CMK (cell line): ENCODE measurements at regions not wholly inside any gene's neighbourhood (a gene's known extent, or its start where the extent isn't known, plus 50 kb on each side); places are given as distances from the start of the nearest gene placed in this dataset.
"Not testable (repeated sequence)": the region's sequence is repeated elsewhere in the genome, so short reads cannot be mapped to it uniquely, and the experiment has no call there.

Experiments used
- DNase-seq: peaks from one replicate; pipeline ENCODE4 v3.0.0-alpha.2; 2010; ENCODE audit warnings: low read depth

DNA sequence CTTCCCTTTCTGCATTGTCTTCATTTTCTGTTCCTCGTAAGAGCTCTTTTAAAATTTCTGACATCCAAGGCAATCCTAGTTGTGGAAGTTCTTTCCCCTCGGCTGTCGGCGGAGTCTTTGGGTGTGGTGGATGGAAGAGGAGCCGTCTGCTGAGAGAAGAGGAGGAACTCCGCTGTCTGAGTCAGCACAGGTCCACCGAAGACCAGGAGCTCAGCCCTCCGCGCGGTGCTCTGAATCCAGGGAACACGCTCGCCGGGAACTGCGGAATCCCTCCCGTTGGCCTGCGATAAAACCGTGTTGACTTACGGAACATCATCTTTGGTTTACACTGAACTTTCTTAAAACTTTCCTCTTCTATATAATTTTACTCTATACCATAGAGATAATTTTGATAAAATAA lies 100.7 kb upstream of the IRX4 start:
- no peak for DNase-seq

DNA sequence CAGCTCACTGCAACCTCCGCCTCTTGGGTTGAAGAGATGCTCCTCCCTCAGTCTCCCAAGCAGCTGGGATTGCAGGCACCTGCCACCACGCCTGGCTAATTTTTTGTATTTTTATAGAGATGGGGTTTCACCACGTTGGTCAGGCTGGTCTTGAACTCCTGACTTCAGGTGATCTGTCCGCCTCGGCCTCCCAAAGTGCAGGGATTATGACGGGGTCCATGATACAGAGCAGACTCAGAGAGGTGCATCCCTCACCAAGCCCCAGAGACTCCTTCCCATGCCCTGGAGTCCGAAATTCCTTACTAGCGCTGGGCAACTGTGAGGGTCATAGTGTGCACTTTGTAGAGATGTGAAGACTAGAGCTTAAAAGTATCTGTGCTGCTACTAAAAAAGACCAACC lies 99.8 kb upstream of the IRX4 start:
- DNase-seq: not testable (repeated sequence)

GRCh38 chr5:1975898-1976765 lies 93.4 kb upstream of the IRX4 start:
- no peak for DNase-seq

DNA sequence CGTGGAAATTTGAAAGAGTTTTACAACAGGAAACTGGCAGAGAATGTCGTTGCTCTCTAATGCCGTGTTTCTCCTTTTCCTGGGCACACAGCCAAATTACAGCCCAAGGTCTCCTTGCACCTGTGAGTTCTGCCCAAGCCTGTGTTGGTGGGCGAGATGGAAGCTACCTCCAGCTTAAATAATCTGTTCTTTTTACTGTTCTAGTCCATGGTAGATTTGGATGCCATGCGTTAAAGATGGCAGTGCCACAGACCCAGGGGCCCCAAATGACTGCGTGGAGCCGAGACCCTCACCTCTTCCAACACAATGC lies 92.6 kb upstream of the IRX4 start:
- DNase-seq: no peak

GRCh38 chr5:1974501-1975405 lies 92.0 kb upstream of the IRX4 start:
- DNase-seq: no peak

- DNase-seq: no peak
These were observed 91.4 kb upstream of the IRX4 start for GRCh38 chr5:1974081-1974480.

GRCh38 chr5:1973391-1974013 lies 90.8 kb upstream of the IRX4 start:
- DNase-seq: no peak

DNA sequence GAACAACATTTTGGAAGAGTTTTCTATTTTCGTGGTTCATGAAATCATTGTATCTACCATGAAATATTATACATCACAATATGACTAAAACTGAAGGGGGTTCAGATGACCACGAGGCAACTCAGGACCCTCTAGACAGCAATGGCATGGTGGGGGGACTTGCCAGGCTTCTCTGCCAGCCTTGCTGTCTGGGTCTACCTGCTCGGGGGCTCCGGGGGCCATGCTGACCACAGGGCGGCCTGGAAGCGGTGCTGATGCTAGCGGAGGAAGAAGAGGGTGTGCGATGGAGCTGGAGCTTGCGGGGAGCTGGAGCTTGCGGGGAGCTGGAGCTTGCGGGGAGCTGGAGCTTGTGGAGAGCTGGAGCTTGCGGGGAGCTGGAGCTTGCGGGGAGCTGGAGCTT lies 89.2 kb upstream of the IRX4 start:
- DNase-seq: no peak

DNA sequence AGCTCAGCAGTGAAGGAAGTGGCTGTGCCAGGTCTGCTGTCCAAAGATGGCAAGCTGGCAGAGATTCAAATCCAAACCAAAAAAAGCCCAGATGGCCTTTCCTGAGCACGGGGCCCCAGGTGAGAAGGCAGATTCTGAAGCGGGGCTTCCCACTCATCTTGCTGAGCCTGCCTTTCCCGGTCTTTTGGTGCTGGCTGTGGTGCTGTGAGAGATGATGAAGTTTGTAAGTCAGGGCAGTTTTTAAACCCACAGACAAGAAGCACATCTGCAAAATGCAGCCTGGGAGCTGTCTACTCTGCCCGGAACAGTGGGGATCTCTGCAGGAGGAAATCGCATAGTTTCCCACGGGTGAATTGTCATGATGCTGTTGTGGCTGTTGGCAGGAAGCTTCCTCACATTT lies 85.0 kb upstream of the IRX4 start:
- no peak for DNase-seq

- no peak for DNase-seq
These were observed 83.7 kb upstream of the IRX4 start for GRCh38 chr5:1966461-1966860.

- no peak for DNase-seq
These were observed 83.2 kb upstream of the IRX4 start for GRCh38 chr5:1965925-1966324.

GRCh38 chr5:1963941-1964451 lies 81.3 kb upstream of the IRX4 start:
- no peak for DNase-seq

GRCh38 chr5:1963358-1963757 lies 80.6 kb upstream of the IRX4 start:
- DNase-seq: no peak

DNA sequence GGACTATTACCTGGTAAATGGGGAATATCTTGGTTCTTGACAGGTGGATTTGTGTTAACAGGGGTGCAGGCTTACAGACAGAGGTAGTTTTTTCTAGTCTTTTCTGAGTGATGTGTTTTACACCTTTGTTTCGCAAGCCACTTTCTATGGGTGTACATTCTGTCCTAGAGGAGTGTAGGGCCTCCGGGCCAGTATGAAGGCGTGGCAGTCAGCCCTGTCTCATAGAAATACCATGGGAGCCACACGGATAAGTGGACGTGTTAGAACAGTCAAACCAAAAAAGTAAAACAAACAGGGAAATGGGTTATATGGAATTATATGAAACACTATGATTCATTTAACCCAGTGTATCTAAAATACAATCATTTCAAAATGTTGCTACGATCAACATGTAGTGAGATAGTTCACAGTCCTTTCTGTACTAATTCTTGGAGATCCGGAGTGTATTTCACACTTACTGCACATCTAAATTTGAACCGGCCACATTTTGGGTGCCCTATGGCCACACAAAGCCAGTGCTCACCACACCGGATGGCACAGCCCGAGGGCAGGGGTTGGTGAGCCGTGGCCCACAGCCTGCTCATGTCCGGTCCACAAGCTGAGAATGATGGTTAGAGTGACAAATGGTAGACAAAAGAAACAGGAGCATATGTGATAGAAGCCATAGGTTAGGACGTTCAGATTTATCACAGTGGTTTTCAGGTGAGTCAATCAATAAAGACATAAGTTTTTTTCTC lies 80.1 kb upstream of the IRX4 start:
- no peak for DNase-seq

- DNase-seq: no peak
These were observed 79.3 kb upstream of the IRX4 start for GRCh38 chr5:1961952-1962595.

DNA sequence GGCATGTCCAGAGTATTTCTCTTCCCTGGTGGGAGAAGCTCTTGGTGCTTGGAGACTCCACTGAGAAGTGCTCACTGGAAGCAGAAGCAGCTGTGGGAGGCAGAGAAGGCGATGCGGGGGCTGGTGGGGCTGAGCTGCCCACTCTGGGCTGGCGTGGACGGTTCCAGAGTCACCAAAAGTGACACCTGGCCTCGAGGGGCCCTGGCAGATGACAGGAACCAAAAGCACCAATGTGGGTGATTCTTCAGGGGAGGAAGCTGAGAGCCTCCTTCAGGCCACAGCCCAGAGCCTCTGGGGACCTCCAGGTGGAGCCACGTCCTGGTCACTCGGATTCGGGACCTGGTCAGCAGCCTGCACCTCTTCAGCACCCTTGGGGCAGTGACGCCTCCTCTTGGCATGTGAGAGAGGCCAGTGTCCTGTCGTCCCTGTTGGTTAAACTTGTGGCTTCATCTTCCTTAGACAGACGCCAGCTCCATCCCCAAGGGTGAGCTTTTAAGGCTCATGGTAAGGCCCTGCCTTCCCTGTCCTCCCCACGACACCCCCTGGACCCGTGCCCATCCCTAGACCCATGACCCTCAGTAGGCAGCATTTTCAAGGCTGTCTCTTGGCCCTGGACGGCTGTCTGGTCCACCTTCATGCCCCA lies 78.7 kb upstream of the IRX4 start:
- no peak for DNase-seq

GRCh38 chr5:1960595-1961303 lies 78.0 kb upstream of the IRX4 start:
- DNase-seq: no peak

DNA sequence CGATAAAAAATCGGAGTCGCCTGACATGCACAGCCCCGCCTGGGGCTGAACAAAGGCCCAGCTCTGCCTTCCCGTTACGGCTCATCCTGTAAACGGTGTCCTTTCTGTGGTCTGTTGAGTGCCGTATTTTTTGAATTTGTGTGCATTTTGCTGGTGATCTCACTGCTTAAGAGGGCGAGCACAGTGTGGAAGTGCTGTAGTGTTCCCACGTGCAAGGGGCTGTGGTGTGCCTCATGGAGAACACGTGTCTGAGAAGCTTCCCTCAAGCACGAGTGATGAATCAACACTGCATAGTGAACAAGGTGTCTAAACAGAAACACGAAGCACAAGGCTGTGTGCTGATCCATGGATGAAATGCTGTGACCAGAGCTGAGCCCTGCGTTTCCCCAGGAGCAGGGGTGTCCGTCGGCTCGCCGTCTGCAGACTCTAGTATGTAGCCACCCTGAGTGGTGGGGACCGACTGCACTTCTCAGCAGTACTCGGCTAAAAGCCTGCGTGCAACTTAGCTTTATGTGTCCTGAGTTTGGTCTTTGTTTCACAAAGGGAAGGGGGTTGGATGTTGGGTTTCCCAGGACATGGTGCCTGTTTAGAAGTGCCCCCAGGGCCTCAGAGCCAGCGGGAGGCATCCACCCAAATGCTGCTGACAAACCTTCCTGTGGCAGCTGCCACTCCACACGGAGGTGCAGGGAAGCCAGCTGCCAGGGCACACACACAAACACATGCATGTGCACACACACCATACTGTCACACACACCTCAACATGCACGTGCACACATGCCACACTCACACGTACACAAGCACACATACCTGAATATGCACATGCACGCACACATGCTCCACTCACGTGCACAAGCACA lies 77.2 kb upstream of the IRX4 start:
- DNase-seq: no peak

DNA sequence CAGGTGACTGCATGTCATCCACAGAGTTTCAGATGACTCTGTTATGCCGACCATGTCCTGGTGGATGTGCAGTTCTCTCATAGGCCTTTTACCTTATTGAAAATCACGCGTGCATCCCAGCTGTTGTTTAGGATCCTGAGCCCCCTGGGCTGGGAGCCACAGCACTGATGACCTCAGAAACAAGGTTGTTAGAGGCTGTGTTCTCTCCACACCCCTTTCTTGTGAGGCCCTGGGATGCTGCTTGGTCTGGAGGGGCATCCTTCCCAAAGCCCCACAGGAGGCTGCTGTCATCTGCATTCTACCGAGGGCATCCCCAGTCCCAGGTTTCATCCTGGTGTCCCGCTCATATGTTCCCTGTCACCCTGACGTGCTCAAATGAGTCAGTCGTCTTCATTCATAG lies 76.5 kb upstream of the IRX4 start:
- DNase-seq: no peak
